ENCODE measurements at regions not wholly inside any gene's neighbourhood (a gene's known extent, or its start where the extent isn't known, plus 50 kb on each side); places are given as distances from the start of the nearest gene placed in this dataset.

DNA sequence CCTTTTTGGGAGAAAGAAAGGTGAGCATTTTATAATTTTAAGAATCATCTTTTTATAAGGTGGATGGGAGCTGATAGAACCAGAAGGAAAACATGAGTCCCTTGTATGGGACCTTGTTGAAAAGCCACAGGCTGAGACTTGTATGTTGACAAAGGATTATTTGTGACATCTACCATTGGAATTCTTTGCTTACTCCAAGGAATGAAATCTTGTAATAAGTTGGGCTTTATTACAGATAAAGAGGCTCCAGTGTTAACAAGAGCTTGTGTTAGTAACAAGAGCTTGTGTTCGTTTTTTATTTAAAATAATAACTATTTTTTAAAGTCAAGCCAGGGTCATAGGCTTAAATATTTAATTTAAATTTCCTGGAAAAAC is 201.1 kb upstream of the CHRM3 start:
- TF ChIP-seq, protein P1, sequence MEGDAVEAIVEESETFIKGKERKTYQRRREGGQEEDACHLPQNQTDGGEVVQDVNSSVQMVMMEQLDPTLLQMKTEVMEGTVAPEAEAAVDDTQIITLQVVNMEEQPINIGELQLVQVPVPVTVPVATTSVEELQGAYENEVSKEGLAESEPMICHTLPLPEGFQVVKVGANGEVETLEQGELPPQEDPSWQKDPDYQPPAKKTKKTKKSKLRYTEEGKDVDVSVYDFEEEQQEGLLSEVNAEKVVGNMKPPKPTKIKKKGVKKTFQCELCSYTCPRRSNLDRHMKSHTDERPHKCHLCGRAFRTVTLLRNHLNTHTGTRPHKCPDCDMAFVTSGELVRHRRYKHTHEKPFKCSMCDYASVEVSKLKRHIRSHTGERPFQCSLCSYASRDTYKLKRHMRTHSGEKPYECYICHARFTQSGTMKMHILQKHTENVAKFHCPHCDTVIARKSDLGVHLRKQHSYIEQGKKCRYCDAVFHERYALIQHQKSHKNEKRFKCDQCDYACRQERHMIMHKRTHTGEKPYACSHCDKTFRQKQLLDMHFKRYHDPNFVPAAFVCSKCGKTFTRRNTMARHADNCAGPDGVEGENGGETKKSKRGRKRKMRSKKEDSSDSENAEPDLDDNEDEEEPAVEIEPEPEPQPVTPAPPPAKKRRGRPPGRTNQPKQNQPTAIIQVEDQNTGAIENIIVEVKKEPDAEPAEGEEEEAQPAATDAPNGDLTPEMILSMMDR (conservative IDR thresholded peaks at IDR 0.05; ENCODE audit: low read length) = no peak
- TF ChIP-seq EZH2phosphoT487 (IDR thresholded peaks at IDR 0.05; ENCODE audit: borderline replicate concordance) = no peak
- no peak overlapping the region for H2AFZ ChIP-seq (ENCODE audit: low read length)
- no peaks in the 10 kb centered on the region for H3K4me1 ChIP-seq (ENCODE audit: insufficient read depth, low read length, poor library complexity, severe bottlenecking)
- no peaks in the 10 kb centered on the region for H3K27me3 ChIP-seq (ENCODE audit: insufficient read depth, low read length, poor library complexity, severe bottlenecking)
- no peaks in the 10 kb centered on the region for H3K79me2 ChIP-seq (ENCODE audit: insufficient read depth, low read length)
- no peaks in the 10 kb centered on the region for H4K20me1 ChIP-seq (ENCODE audit: insufficient read depth, low read length, poor library complexity, severe bottlenecking)
- no peaks in the 10 kb centered on the region for H3K9me3 ChIP-seq (ENCODE audit: insufficient read depth, low read depth, low read length)
- no peaks in the 10 kb centered on the region for H3K36me3 ChIP-seq (ENCODE audit: insufficient read depth, low read length)
- no peak overlapping the region for H3K4me2 ChIP-seq (ENCODE audit: low read depth, low read length, poor library complexity, severe bottlenecking)
- H3K9me2 ChIP-seq (replicated peaks; ENCODE audit: low read depth, low read length) = no peaks in the 10 kb centered on the region
- no peak overlapping the region for H3K9ac ChIP-seq (ENCODE audit: low read depth, low read length, poor library complexity, severe bottlenecking)
- no peak overlapping the region for H3K4me3 ChIP-seq (ENCODE audit: low read length, poor library complexity, severe bottlenecking)
- no peaks in the 10 kb centered on the region for H3F3A ChIP-seq (ENCODE audit: low read depth)

DNA sequence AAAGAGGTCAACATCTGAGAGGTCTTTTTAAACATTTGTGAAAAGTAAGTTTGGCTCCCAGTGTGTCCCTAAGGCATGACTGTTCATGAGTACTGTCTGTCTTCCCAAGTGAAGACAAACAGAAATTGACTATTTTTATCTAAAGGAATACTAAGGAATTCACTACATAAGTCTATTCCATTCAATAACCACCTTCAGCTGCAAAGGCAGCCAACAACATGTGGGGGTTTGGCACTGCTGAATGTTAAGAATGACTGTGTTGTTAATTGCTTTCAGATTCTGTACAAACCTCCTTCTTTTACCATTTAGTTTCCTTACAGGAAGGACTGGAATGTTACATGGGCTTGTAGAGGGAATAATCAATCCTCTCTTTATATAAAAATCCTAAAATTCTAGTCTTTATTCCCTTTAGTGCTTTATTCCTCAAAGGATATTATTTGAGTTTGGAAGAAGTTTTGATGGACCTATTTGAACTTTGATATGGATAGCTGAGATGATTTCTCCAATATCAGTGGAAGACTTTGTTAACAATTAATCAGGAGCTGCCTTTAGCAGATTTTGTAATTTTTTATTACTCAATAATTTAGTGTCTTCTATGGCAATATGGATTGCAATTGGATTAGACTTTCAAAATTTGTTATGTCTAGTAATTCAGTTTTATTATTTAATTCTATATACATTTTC is 201.7 kb upstream of the CHRM3 start:
- no peaks in the 10 kb centered on the region for H3K9me2 ChIP-seq (replicated peaks; ENCODE audit: low read depth, low read length)

DNA sequence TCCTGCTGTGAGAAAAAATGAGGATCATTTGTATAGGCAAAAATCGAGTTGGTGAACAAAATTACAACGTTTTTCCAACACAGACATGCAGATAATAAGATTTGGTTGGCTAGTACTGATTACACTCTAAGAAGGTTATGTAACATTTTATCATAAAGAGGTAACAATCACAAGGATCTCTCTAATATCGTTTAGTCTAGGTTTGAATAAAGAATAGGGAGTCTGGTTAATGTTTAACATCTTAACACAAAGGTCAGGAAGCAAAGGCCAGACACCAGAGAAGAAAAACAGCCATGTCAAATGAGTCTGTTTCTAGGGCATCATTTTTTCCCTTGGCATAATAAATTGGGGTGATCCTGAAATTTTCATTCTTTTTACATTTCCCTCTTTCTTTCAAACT is 207.4 kb upstream of the CHRM3 start:
- TF ChIP-seq, protein P1 (conservative IDR thresholded peaks at IDR 0.05; ENCODE audit: low read length) = no peak
- TF ChIP-seq EZH2phosphoT487 (IDR thresholded peaks at IDR 0.05; ENCODE audit: borderline replicate concordance) = no peak
- Histone ChIP-seq H3K27me3 (ENCODE audit: insufficient read depth, low read length, poor library complexity, severe bottlenecking) (no peaks in the 10 kb centered on the region), H4K20me1 (ENCODE audit: insufficient read depth, low read length, poor library complexity, severe bottlenecking) (no peaks in the 10 kb centered on the region), H3K4me3 (ENCODE audit: low read length, poor library complexity, severe bottlenecking) (no peak overlapping the region), H3F3A (ENCODE audit: low read depth) (no peaks in the 10 kb centered on the region), H3K9me3 (ENCODE audit: insufficient read depth, low read depth, low read length) (no peaks in the 10 kb centered on the region), H3K79me2 (ENCODE audit: insufficient read depth, low read length) (no peaks in the 10 kb centered on the region), H3K9ac (ENCODE audit: low read depth, low read length, poor library complexity, severe bottlenecking) (no peak overlapping the region), H2AFZ (ENCODE audit: low read length) (no peak overlapping the region), H3K36me3 (ENCODE audit: insufficient read depth, low read length) (no peaks in the 10 kb centered on the region), H3K4me1 (ENCODE audit: insufficient read depth, low read length, poor library complexity, severe bottlenecking) (no peaks in the 10 kb centered on the region), H3K4me2 (ENCODE audit: low read depth, low read length, poor library complexity, severe bottlenecking) (no peak overlapping the region), H3K9me2 (replicated peaks; ENCODE audit: low read depth, low read length) (no peaks in the 10 kb centered on the region)

More for the DNA sequence above, 201.7 kb upstream of the CHRM3 start:
- Histone ChIP-seq H3K79me2 (ENCODE audit: insufficient read depth, low read length) (no peaks in the 10 kb centered on the region), H3K4me2 (ENCODE audit: low read depth, low read length, poor library complexity, severe bottlenecking) (no peak overlapping the region), H4K20me1 (ENCODE audit: insufficient read depth, low read length, poor library complexity, severe bottlenecking) (no peaks in the 10 kb centered on the region), H3K4me3 (ENCODE audit: low read length, poor library complexity, severe bottlenecking) (no peak overlapping the region), H3K27me3 (ENCODE audit: insufficient read depth, low read length, poor library complexity, severe bottlenecking) (no peaks in the 10 kb centered on the region), H3K36me3 (ENCODE audit: insufficient read depth, low read length) (no peaks in the 10 kb centered on the region), H3K9ac (ENCODE audit: low read depth, low read length, poor library complexity, severe bottlenecking) (no peak overlapping the region), H3K4me1 (ENCODE audit: insufficient read depth, low read length, poor library complexity, severe bottlenecking) (no peaks in the 10 kb centered on the region), H3K9me3 (ENCODE audit: insufficient read depth, low read depth, low read length) (no peaks in the 10 kb centered on the region), H2AFZ (ENCODE audit: low read length) (no peak overlapping the region), H3F3A (ENCODE audit: low read depth) (no peaks in the 10 kb centered on the region)
- no peak for TF ChIP-seq EZH2phosphoT487 (IDR thresholded peaks at IDR 0.05; ENCODE audit: borderline replicate concordance)
- TF ChIP-seq, protein P1 (conservative IDR thresholded peaks at IDR 0.05; ENCODE audit: low read length) = no peak
